ENCODE measurements at regions not wholly inside any gene's neighbourhood (a gene's known extent, or its start where the extent isn't known, plus 50 kb on each side); places are given as distances from the start of the nearest gene placed in this dataset.

- TF ChIP-seq ZNF3 (CRISPR knock-in tag; IDR thresholded peaks at IDR 0.05), result 0 out of 2 replicates have a peak, but pooled peaks have one; percentile 28
These were observed 135.3 kb upstream of the SLC1A4 start (continued) for GRCh38 chr2:64853894-64854293.

- WGBS (ENCODE audit: low lambda C conversion rate), result 73% methylated on average over 1 of the region's 1 CpG
- H3K4me2 ChIP-seq (ENCODE audit: low read depth, low read length), result no peak overlapping the region
- H3K4me3 ChIP-seq (replicated peaks in 1 of 3; ENCODE audit: insufficient read depth in 1 of 3, low read depth in 2 of 3, low read length in 3 of 3), result no peak overlapping the region
- BruUV-seq (replicated peaks), result no TSS peak
- peaks cover 2 to 21% of the 10 kb centered on the region in 2 experiments; a peak in 2 of 5 replicates for H3K27me3 ChIP-seq (ENCODE audit: control insufficient read depth in 1 of 2, insufficient read depth in 2 of 2, low read length in 2 of 2)
- no peak for DNase-seq (ENCODE audit: low spot score)
- TF ChIP-seq ZNF329 (CRISPR knock-in tag; IDR thresholded peaks at IDR 0.05; ENCODE audit: low read depth) (no peak), SALL1 (CRISPR knock-in tag; IDR thresholded peaks at IDR 0.05) (no peak), XRCC5 (optimal IDR thresholded peaks at IDR 0.05; ENCODE audit: low read length) (no peak), ZNF670 (CRISPR knock-in tag; IDR thresholded peaks at IDR 0.05; ENCODE audit: borderline replicate concordance) (no peak), ZNF891 (CRISPR knock-in tag; IDR thresholded peaks at IDR 0.05) (no peak), TFE3 (CRISPR knock-in tag; IDR thresholded peaks at IDR 0.05) (peak; percentile 62; the same call in 1 of the 2 replicates), RCOR2 (CRISPR knock-in tag; IDR thresholded peaks at IDR 0.05) (no peak)
- TF ChIP-seq, protein P1, sequence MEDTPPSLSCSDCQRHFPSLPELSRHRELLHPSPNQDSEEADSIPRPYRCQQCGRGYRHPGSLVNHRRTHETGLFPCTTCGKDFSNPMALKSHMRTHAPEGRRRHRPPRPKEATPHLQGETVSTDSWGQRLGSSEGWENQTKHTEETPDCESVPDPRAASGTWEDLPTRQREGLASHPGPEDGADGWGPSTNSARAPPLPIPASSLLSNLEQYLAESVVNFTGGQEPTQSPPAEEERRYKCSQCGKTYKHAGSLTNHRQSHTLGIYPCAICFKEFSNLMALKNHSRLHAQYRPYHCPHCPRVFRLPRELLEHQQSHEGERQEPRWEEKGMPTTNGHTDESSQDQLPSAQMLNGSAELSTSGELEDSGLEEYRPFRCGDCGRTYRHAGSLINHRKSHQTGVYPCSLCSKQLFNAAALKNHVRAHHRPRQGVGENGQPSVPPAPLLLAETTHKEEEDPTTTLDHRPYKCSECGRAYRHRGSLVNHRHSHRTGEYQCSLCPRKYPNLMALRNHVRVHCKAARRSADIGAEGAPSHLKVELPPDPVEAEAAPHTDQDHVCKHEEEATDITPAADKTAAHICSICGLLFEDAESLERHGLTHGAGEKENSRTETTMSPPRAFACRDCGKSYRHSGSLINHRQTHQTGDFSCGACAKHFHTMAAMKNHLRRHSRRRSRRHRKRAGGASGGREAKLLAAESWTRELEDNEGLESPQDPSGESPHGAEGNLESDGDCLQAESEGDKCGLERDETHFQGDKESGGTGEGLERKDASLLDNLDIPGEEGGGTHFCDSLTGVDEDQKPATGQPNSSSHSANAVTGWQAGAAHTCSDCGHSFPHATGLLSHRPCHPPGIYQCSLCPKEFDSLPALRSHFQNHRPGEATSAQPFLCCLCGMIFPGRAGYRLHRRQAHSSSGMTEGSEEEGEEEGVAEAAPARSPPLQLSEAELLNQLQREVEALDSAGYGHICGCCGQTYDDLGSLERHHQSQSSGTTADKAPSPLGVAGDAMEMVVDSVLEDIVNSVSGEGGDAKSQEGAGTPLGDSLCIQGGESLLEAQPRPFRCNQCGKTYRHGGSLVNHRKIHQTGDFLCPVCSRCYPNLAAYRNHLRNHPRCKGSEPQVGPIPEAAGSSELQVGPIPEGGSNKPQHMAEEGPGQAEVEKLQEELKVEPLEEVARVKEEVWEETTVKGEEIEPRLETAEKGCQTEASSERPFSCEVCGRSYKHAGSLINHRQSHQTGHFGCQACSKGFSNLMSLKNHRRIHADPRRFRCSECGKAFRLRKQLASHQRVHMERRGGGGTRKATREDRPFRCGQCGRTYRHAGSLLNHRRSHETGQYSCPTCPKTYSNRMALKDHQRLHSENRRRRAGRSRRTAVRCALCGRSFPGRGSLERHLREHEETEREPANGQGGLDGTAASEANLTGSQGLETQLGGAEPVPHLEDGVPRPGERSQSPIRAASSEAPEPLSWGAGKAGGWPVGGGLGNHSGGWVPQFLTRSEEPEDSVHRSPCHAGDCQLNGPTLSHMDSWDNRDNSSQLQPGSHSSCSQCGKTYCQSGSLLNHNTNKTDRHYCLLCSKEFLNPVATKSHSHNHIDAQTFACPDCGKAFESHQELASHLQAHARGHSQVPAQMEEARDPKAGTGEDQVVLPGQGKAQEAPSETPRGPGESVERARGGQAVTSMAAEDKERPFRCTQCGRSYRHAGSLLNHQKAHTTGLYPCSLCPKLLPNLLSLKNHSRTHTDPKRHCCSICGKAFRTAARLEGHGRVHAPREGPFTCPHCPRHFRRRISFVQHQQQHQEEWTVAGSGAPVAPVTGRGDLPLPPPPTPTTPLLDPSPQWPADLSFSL (CRISPR knock-in tag; IDR thresholded peaks at IDR 0.05), result no peak
- TF ChIP-seq, protein P2, sequence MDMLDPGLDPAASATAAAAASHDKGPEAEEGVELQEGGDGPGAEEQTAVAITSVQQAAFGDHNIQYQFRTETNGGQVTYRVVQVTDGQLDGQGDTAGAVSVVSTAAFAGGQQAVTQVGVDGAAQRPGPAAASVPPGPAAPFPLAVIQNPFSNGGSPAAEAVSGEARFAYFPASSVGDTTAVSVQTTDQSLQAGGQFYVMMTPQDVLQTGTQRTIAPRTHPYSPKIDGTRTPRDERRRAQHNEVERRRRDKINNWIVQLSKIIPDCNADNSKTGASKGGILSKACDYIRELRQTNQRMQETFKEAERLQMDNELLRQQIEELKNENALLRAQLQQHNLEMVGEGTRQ (IDR thresholded peaks at IDR 0.05; ENCODE audit: low read depth, low read length), result peak; percentile 46
- TF ChIP-seq, protein P2 (CRISPR knock-in tag; IDR thresholded peaks at IDR 0.05; ENCODE audit: borderline replicate concordance), result peak; percentile 51; the same call in 1 of the 2 replicates
- TF ChIP-seq, protein P3, sequence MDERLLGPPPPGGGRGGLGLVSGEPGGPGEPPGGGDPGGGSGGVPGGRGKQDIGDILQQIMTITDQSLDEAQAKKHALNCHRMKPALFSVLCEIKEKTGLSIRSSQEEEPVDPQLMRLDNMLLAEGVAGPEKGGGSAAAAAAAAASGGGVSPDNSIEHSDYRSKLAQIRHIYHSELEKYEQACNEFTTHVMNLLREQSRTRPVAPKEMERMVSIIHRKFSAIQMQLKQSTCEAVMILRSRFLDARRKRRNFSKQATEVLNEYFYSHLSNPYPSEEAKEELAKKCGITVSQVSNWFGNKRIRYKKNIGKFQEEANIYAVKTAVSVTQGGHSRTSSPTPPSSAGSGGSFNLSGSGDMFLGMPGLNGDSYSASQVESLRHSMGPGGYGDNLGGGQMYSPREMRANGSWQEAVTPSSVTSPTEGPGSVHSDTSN (CRISPR knock-in tag; IDR thresholded peaks at IDR 0.05), result 0 out of 2 replicates have a peak, but pooled peaks have one; percentile 19
- no peaks in the 10 kb centered on the region for H3K79me2 ChIP-seq (ENCODE audit: insufficient read depth, low read length)
- no peak for FAIRE-seq
- no peak overlapping the region for H3K27ac ChIP-seq (ENCODE audit: extremely low read length, insufficient read depth, low read length)
- in situ Hi-C loops (cut with HindIII; ENCODE audit: extremely low pct_ligation_motif_present, low pct_unique_long_range_greater_than_20kb), result no loop called here
- no peaks in the 10 kb centered on the region for H4K20me1 ChIP-seq (ENCODE audit: insufficient read depth, low read length)
- no peak overlapping the region for H3K9ac ChIP-seq (ENCODE audit: insufficient read depth, low read depth, low read length)
- ChIA-PET POLR2A (no interaction called here), CTCF (ENCODE audit: low intra/inter-chr PET ratio, low total read pairs) (no interaction called here)
- H3K4me1 ChIP-seq (ENCODE audit: insufficient read depth, low read length), result peaks cover 53% of the 10 kb centered on the region
- intact Hi-C loops (cut with micrococcal nuclease; ENCODE audit: unreplicated experiment), result no loop called here
- no peak overlapping the region for H2AFZ ChIP-seq (ENCODE audit: low read length)
- no peaks in the 10 kb centered on the region for H3K9me3 ChIP-seq (ENCODE audit: low read length)
- no peak for ATAC-seq
- H3K36me3 ChIP-seq (replicated peaks in 1 of 2; ENCODE audit: control insufficient read depth in 1 of 2, insufficient read depth in 2 of 2, low read length in 2 of 2), result no peaks in the 10 kb centered on the region
These were observed 134.4 kb upstream of the SLC1A4 start for GRCh38 chr2:64854773-64855237.

All from HepG2 (cell line).